A549 (cell line): ENCODE measurements at regions not wholly inside any gene's neighbourhood (a gene's known extent, or its start where the extent isn't known, plus 50 kb on each side); places are given as distances from the start of the nearest gene placed in this dataset.

Experiments used
- BHLHE40 ChIP-seq: IDR thresholded peaks from 2 replicates; pipeline ENCODE4 v1.6.1; 2012; ENCODE audit warnings: low read depth, low read length, inconsistent platforms
- CEBPB ChIP-seq, 2 experiments: fragments of >200 bp in 1 of 2; sonication (Bioruptor Twin) in 1 of 2; formaldehyde crosslinking in 1 of 2; IDR thresholded peaks; 2 replicates each; pipeline ENCODE4 v1.6.1; 2012 to 2016
- CTCF ChIP-seq: fragments of >200 bp; sonication (Bioruptor Twin); formaldehyde crosslinking; IDR thresholded peaks from 3 replicates; pipeline ENCODE4 v1.5.1; 2016
- FOSL2 ChIP-seq, 2 experiments: fragments of 450-650 bp in 1 of 2; fragments of >200 bp in 1 of 2; sonication (Bioruptor Twin) in 1 of 2; formaldehyde crosslinking; IDR thresholded peaks; 2 replicates each; pipeline versions ENCODE4 v1.5.0 to v1.6.1; 2016 to 2020; ENCODE audit warnings: mild to moderate bottlenecking in 1 of 2, moderate library complexity in 1 of 2
- HOXB5 ChIP-seq: fragments of 250-450 bp; sonication (Bioruptor Pico); IDR thresholded peaks from 2 replicates; pipeline ENCODE4 v1.5.0; 2020; ENCODE audit warnings: mild to moderate bottlenecking, moderate library complexity
- MAFK ChIP-seq: fragments of 450-650 bp; IDR thresholded peaks from 2 replicates; pipeline ENCODE4 v1.6.1; 2014; ENCODE audit not compliant: partially characterized antibody
- MYC ChIP-seq: IDR thresholded peaks from 2 replicates; pipeline ENCODE4 v1.6.1; 2012; ENCODE audit warnings: mild to moderate bottlenecking, inconsistent platforms, low read length, improper control_type of control experiment, borderline replicate concordance
- NPAS2 ChIP-seq: fragments of 250-450 bp; sonication (Bioruptor Pico); IDR thresholded peaks from 2 replicates; pipeline ENCODE4 v1.8.0; 2022; ENCODE audit warnings: mild to moderate bottlenecking, moderate library complexity, borderline replicate concordance
- POLR2A ChIP-seq: IDR thresholded peaks from 2 replicates; pipeline ENCODE4 v1.6.1; 2012; ENCODE audit warnings: mild to moderate bottlenecking, low read length
- RCOR1 ChIP-seq: fragments of 150-350 bp; IDR thresholded peaks from 2 replicates; pipeline ENCODE4 v1.6.1; 2014; ENCODE audit warnings: antibody characterized with exemption, low read length, low read depth
- RFX5 ChIP-seq: fragments of 450-650 bp; IDR thresholded peaks from 2 replicates; pipeline ENCODE4 v1.7.1; 2014; ENCODE audit warnings: antibody characterized with exemption, mild to moderate bottlenecking, moderate library complexity
- SMC3 ChIP-seq: fragments of >200 bp; sonication (Bioruptor Twin); formaldehyde crosslinking; IDR thresholded peaks from 3 replicates; pipeline ENCODE4 v1.6.1; 2018; ENCODE audit warnings: inconsistent platforms
- ZC3H11A ChIP-seq: fragments of 450-650 bp; IDR thresholded peaks from 2 replicates; pipeline ENCODE4 v1.6.1; 2014; ENCODE audit warnings: antibody characterized with exemption, mild to moderate bottlenecking
- ZNF302 ChIP-seq: fragments of 250-450 bp; sonication (Bioruptor Pico); IDR thresholded peaks from 2 replicates; pipeline ENCODE4 v1.9.0; 2021; ENCODE audit warnings: inconsistent platforms, mild to moderate bottlenecking, moderate library complexity

GRCh38 chr5:51843893-51844292 lies 460.6 kb downstream of the ISL1 start:
- TF ChIP-seq RCOR1 (no peak), CTCF (no peak), POLR2A (no peak), HOXB5 (CRISPR knock-in tag) (no peak), NPAS2 (no peak), SMC3 (no peak), MAFK (no peak), ZNF302 (no peak), ZC3H11A (no peak), RFX5 (no peak), BHLHE40 (no peak), CEBPB (IDR thresholded peaks at IDR 0.05) (no peak), FOSL2 (IDR thresholded peaks at IDR 0.05) (no peak), FOSL2 (CRISPR knock-in tag; IDR thresholded peaks at IDR 0.05) (no peak), MYC (no peak)
